ENCODE measurements at regions not wholly inside any gene's neighbourhood (a gene's known extent, or its start where the extent isn't known, plus 50 kb on each side); places are given as distances from the start of the nearest gene placed in this dataset.

- H3K36me3 Mint-ChIP-seq: no peaks in the 10 kb centered on the region
- no peak overlapping the region for H3K27ac Mint-ChIP-seq
- peaks cover 0 to 9% (median 0%) of the 10 kb centered on the region in 7 donors for H3K9me3 Mint-ChIP-seq
These were observed 339.0 kb upstream of the ETAA1 start for GRCh38 chr2:67057901-67058703.

GRCh38 chr2:67065046-67065445 lies 332.1 kb upstream of the ETAA1 start:
- no peaks in the 10 kb centered on the region for H3K27me3 Mint-ChIP-seq
- DNase-seq: no peak
- H3K4me3 Mint-ChIP-seq: no peak overlapping the region
- H3K9me3 Mint-ChIP-seq: peaks cover 2 to 8% (median 3%) of the 10 kb centered on the region in 7 donors
- no peaks in the 10 kb centered on the region for H3K36me3 Mint-ChIP-seq
- no peak for ATAC-seq (ENCODE audit: low read depth in 2 of 2)
- no peak overlapping the region for H3K27ac Mint-ChIP-seq
- H3K4me1 Mint-ChIP-seq: no peaks in the 10 kb centered on the region

More at GRCh38 chr2:67057901-67058703, 339.0 kb upstream of the ETAA1 start:
- ATAC-seq (ENCODE audit: low read depth in 2 of 2) (no peak), DNase-seq (no peak)
- no peak overlapping the region for H3K4me3 Mint-ChIP-seq
- H3K27me3 Mint-ChIP-seq: no peaks in the 10 kb centered on the region
- no peaks in the 10 kb centered on the region for H3K4me1 Mint-ChIP-seq

DNA sequence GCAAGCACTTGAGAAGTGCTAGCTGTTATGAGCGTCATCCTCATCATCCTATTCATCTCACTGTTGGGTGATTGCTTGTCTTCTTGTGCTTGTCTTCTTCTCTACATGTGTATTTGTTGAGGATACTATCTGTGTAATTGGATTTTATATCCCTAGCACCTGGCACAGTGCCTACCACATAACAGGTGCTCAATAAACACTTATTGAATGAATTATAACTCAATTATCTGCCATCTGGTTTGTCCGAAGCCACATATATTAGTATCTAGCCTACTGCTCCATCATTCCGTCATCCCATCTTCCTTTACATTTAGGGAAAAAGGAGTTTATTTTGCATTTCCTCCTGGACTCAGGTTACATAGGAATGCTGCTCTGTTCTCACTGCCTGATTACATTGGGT lies 330.4 kb upstream of the ETAA1 start:
- no peak for ATAC-seq (ENCODE audit: low read depth in 2 of 2)
- no peaks in the 10 kb centered on the region for H3K36me3 Mint-ChIP-seq
- no peak for DNase-seq
- no peak overlapping the region for H3K4me3 Mint-ChIP-seq
- H3K27ac Mint-ChIP-seq: no peak overlapping the region
- H3K4me1 Mint-ChIP-seq: no peaks in the 10 kb centered on the region
- peaks cover 2 to 8% (median 3%) of the 10 kb centered on the region in 7 donors for H3K9me3 Mint-ChIP-seq
- no peaks in the 10 kb centered on the region for H3K27me3 Mint-ChIP-seq

DNA sequence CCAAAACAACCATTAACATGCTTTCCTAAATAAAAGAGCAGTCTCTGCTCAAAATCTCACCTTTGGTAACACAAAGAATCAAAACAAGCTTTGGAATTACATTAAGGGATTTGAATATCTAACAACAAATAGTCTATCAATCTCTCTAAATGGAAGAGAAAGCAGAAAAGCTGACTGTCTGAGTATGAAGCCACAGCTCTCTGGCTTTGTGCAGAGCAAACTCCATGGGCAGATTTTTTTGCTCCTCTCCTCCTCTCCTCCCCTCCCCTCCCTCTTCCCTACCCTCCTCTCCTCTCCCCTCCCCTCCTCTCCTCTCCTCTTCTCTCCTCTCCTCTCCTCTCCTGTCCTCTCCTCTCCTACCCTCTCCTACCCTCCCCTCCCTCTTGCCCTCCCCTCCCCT lies 329.5 kb upstream of the ETAA1 start:
- Mint-ChIP-seq H3K4me3 (no peak overlapping the region), H3K36me3 (no peaks in the 10 kb centered on the region), H3K27ac (no peak overlapping the region), H3K27me3 (no peaks in the 10 kb centered on the region), H3K4me1 (no peaks in the 10 kb centered on the region), H3K9me3 (peaks cover 0 to 8% (median 5%) of the 10 kb centered on the region in 7 donors)
- DNase-seq: no peak
- no peak for ATAC-seq (ENCODE audit: low read depth in 2 of 2)

- ATAC-seq (ENCODE audit: low read depth in 2 of 2): no peak
- Mint-ChIP-seq H3K4me1 (no peaks in the 10 kb centered on the region), H3K36me3 (no peaks in the 10 kb centered on the region), H3K27ac (no peak overlapping the region), H3K4me3 (no peak overlapping the region), H3K9me3 (peaks cover 2 to 15% (median 6%) of the 10 kb centered on the region in 7 donors), H3K27me3 (no peaks in the 10 kb centered on the region)
- DNase-seq: no peak
These were observed 326.3 kb upstream of the ETAA1 start for GRCh38 chr2:67070826-67071225.

GRCh38 chr2:67075056-67075455 lies 322.1 kb upstream of the ETAA1 start:
- Mint-ChIP-seq H3K27ac (no peak overlapping the region), H3K4me3 (no peak overlapping the region), H3K9me3 (peaks cover 0 to 8% (median 3%) of the 10 kb centered on the region in 7 donors), H3K4me1 (no peaks in the 10 kb centered on the region), H3K27me3 (no peaks in the 10 kb centered on the region), H3K36me3 (no peaks in the 10 kb centered on the region)
- DNase-seq (no peak), ATAC-seq (ENCODE audit: low read depth in 2 of 2) (no peak)

GRCh38 chr2:67075530-67076238 lies 321.4 kb upstream of the ETAA1 start:
- ATAC-seq (ENCODE audit: low read depth in 2 of 2) (no peak), DNase-seq (no peak)
- Mint-ChIP-seq H3K4me3 (no peak overlapping the region), H3K9me3 (peaks cover 0 to 9% (median 5%) of the 10 kb centered on the region in 7 donors), H3K36me3 (no peaks in the 10 kb centered on the region), H3K27me3 (no peaks in the 10 kb centered on the region), H3K4me1 (no peaks in the 10 kb centered on the region), H3K27ac (no peak overlapping the region)

- DNase-seq (no peak), ATAC-seq (ENCODE audit: low read depth in 2 of 2) (no peak)
- Mint-ChIP-seq H3K27me3 (no peaks in the 10 kb centered on the region), H3K4me3 (no peak overlapping the region), H3K9me3 (peaks cover 0 to 13% (median 6%) of the 10 kb centered on the region in 7 donors), H3K36me3 (no peaks in the 10 kb centered on the region), H3K4me1 (no peaks in the 10 kb centered on the region), H3K27ac (no peak overlapping the region)
These were observed 320.9 kb upstream of the ETAA1 start for GRCh38 chr2:67076239-67076624.

DNA sequence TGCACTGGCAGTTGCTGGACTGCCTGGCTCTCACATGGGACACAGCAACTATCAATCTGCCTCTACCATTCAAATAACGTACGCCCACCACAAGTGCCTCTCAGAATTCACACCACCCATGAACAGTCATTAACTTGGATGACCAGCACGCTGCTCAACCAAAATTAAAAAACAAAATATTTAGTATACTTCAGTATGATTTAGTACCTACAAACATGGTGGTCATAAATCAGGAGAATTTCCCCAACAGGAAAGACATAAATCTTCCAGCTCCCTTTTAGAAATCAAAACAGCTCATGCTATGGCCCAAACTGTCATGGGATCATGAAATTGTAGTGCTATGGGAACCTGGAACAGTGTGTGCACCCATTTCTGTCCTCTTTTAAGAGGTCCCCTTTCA lies 317.4 kb upstream of the ETAA1 start:
- Mint-ChIP-seq H3K4me3 (no peak overlapping the region), H3K36me3 (no peaks in the 10 kb centered on the region), H3K27ac (no peak overlapping the region), H3K27me3 (no peaks in the 10 kb centered on the region), H3K9me3 (peaks cover 0 to 10% (median 4%) of the 10 kb centered on the region in 7 donors), H3K4me1 (no peaks in the 10 kb centered on the region)
- ATAC-seq (ENCODE audit: low read depth in 2 of 2) (no peak), DNase-seq (no peak)

DNA sequence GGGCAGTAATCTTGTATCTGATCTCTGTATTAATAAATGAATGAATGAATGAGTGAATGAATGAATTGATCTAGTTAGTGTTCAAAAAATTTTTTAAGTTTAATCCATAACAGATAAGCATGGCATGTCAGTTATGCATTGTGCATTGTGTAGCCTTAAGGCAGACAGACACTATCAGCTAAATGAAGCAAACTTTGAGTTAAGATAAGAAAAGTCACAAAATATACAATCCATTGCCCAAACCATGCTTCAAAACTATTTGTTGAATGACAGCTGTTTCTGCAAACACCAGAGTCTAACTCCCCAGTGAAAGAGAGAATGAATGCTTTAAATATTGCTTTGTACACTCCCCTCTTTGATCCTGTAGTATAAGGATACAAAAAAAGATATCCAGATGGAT lies 314.3 kb upstream of the ETAA1 start:
- Mint-ChIP-seq H3K27ac (peak overlapping the region in 1 of 6 donors; percentile 14), H3K9me3 (peaks cover 0 to 14% (median 7%) of the 10 kb centered on the region in 7 donors), H3K4me1 (no peaks in the 10 kb centered on the region), H3K4me3 (no peak overlapping the region), H3K36me3 (no peaks in the 10 kb centered on the region), H3K27me3 (no peaks in the 10 kb centered on the region)
- ATAC-seq (ENCODE audit: low read depth in 2 of 2) (no peak), DNase-seq (no peak)

DNA sequence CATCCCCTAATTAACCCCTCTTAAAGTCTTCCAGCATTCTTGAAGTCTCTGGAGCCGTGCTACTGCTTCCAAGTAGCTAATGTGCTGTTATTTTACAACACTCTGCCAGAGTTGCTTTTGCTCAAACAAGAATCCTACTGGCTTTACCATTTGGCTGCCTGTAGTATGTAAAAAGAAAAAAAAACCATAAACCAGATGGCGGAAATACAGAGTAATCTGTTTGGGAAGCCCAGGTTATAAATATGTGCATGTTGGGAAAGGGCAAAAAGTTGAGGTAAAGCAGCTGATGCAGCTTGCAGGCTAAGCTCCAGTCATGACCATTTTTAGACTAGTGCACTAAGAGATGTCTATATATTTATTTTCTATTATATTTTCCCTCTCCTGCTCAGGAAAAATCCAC lies 313.2 kb upstream of the ETAA1 start:
- H3K4me1 Mint-ChIP-seq: no peaks in the 10 kb centered on the region
- no peak overlapping the region for H3K27ac Mint-ChIP-seq
- no peaks in the 10 kb centered on the region for H3K27me3 Mint-ChIP-seq
- no peaks in the 10 kb centered on the region for H3K36me3 Mint-ChIP-seq
- DNase-seq (no peak), ATAC-seq (ENCODE audit: low read depth in 2 of 2) (no peak)
- H3K9me3 Mint-ChIP-seq: peaks cover 0 to 20% (median 7%) of the 10 kb centered on the region in 7 donors
- H3K4me3 Mint-ChIP-seq: no peak overlapping the region

GRCh38 chr2:67085146-67085545 lies 312.0 kb upstream of the ETAA1 start:
- Mint-ChIP-seq H3K27ac (no peak overlapping the region), H3K9me3 (peaks cover 0 to 20% (median 7%) of the 10 kb centered on the region in 7 donors), H3K27me3 (no peaks in the 10 kb centered on the region), H3K36me3 (no peaks in the 10 kb centered on the region), H3K4me3 (no peak overlapping the region), H3K4me1 (no peaks in the 10 kb centered on the region)
- DNase-seq (no peak), ATAC-seq (ENCODE audit: low read depth in 2 of 2) (no peak)

- Mint-ChIP-seq H3K27ac (no peak overlapping the region), H3K27me3 (no peaks in the 10 kb centered on the region), H3K9me3 (peaks cover 0 to 9% (median 5%) of the 10 kb centered on the region in 7 donors), H3K4me3 (no peak overlapping the region), H3K36me3 (no peaks in the 10 kb centered on the region), H3K4me1 (no peaks in the 10 kb centered on the region)
- DNase-seq (no peak), ATAC-seq (ENCODE audit: low read depth in 2 of 2) (no peak)
These were observed 305.5 kb upstream of the ETAA1 start for GRCh38 chr2:67091681-67092080.

DNA sequence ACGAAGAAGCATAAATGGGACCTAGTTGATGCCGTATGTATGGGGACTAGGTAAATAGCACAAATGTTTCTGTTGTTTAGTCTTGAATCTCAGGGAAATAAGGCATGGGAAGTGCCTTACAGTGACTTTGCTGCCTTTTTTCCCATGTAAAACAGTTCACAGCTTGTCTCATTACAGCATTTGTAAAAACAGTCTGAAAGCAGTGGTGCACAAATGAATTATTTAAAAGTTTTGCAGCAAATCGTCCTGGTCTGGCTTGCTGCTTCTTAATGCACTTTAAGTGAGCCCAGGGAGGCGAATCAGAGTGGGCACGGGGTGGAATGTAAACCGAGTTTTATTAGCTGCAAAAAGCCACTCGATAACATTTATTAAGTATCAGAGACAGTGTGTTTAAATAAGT lies 302.0 kb upstream of the ETAA1 start:
- Mint-ChIP-seq H3K9me3 (peaks cover 0 to 3% (median 2%) of the 10 kb centered on the region in 7 donors), H3K27me3 (no peaks in the 10 kb centered on the region), H3K4me1 (no peaks in the 10 kb centered on the region), H3K36me3 (no peaks in the 10 kb centered on the region), H3K4me3 (no peak overlapping the region), H3K27ac (no peak overlapping the region)
- DNase-seq (no peak), ATAC-seq (ENCODE audit: low read depth in 2 of 2) (no peak)

All from naive B cell (primary cell).